ENCODE measurements at regions not wholly inside any gene's neighbourhood (a gene's known extent, or its start where the extent isn't known, plus 50 kb on each side); places are given as distances from the start of the nearest gene placed in this dataset.

DNA sequence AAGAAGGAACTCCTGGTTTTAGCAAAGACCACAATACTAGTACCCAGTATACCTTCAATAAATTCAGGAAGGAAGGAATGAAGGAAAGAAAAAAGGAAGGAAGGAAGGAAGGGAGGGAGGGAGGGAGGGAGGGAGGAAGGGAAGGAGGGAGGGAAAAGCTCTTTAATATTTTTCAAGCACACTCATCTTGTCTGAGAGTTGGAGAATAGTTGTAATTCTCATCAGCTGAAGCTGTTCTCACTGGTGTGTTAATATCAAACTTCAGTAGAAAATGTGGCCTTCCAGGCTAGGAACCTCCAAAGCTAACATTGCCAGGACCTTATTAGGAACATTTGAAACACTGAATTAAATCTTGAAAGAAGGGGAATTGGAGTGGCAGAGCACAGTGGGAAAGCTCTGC is 55.2 kb upstream of the CDH5 start:
- TF ChIP-seq, protein P1, sequence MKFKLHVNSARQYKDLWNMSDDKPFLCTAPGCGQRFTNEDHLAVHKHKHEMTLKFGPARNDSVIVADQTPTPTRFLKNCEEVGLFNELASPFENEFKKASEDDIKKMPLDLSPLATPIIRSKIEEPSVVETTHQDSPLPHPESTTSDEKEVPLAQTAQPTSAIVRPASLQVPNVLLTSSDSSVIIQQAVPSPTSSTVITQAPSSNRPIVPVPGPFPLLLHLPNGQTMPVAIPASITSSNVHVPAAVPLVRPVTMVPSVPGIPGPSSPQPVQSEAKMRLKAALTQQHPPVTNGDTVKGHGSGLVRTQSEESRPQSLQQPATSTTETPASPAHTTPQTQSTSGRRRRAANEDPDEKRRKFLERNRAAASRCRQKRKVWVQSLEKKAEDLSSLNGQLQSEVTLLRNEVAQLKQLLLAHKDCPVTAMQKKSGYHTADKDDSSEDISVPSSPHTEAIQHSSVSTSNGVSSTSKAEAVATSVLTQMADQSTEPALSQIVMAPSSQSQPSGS (CRISPR knock-in tag; IDR thresholded peaks at IDR 0.05; ENCODE audit: borderline replicate concordance, low read depth), result no peak
- no peak for TF ChIP-seq ZNF232 (CRISPR knock-in tag; IDR thresholded peaks at IDR 0.05)

Measured in WTC11 (cell line).